K562 (cell line): ENCODE measurements at regions not wholly inside any gene's neighbourhood (a gene's known extent, or its start where the extent isn't known, plus 50 kb on each side); places are given as distances from the start of the nearest gene placed in this dataset.

ENCODE experiments used
- ATF1 ChIP-seq, 2 experiments: fragments of 450-650 bp in 1 of 2; IDR thresholded peaks; 2 replicates each; pipeline ENCODE4 v1.6.1; 2016; ENCODE audit warnings: missing compliant biosample characterization in 1 of 2, missing genetic modification characterization in 1 of 2
- CEBPB ChIP-seq: fragments of 450-650 bp; IDR thresholded peaks from 2 replicates; pipeline ENCODE4 v1.6.1; 2016; ENCODE audit warnings: missing genetic modification characterization, missing compliant biosample characterization
- HCFC1 ChIP-seq: IDR thresholded peaks from 2 replicates; pipeline ENCODE4 v1.6.1; 2012; ENCODE audit warnings: low read depth, low read length, improper control_type of control experiment
- LCOR ChIP-seq: sonication (generic); formaldehyde crosslinking; IDR thresholded peaks from 2 replicates; pipeline ENCODE4 v1.8.0; 2022; ENCODE audit warnings: mild to moderate bottlenecking, missing genetic modification reagents
- MAFF ChIP-seq: IDR thresholded peaks from 2 replicates; pipeline ENCODE4 v1.6.1; 2012; ENCODE audit warnings: low read length, improper control_type of control experiment
- TF ChIP-seq, protein P1 (sequence below), 3 experiments: IDR thresholded peaks in 2 of 3; conservative IDR thresholded peaks in 1 of 3; 2 replicates each; pipeline ENCODE4 v1.5.1; 2011 to 2012; ENCODE audit warnings: low read length in 3 of 3, mild to moderate bottlenecking in 3 of 3, control low read depth in 2 of 3, improper control_type of control experiment in 1 of 3, inconsistent platforms in 1 of 3, low read depth in 1 of 3, mixed read lengths in 1 of 3, moderate library complexity in 1 of 3; ENCODE audit not compliant: insufficient read depth in 2 of 3

DNA sequence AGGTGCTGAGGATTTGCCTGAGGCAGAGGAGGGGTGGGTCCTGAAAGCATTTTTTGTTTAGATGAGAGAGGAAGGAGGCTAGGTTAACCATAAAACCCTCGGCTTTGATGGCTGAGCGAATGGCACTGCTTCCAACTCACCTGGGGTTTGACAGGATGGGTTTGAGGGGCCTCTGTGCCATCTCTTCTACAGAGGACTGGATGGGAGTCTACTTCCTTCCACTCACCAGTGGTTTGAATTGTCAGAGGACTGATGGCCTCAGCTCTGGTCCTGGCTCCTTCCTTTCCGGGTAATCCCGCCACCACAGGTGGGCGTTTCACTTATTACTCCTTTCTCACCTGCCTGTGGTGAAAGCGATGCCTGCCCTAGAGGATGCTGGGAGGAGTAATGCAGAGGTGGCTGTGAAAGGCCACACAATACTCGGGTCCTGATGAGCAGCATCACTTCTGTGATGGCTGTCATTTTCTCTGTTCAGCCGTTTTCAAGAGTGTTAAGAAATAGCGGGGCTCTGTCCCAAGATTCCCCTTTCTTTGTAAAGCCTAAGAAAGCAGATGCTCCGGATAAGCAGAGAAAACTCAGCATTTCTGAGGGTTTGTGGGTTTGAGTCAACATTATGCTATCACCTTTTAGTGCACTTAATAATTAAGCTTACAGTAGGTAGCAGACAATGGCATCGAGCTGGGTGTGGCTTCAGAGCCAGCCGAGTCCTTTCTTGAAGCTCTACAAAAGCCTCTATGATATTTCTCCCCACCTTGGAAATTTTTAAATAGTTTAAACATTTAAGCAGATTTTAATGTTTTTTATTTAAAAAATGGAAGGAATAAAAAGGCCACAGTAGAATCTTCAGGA, 220.7 kb downstream of the HLX start:
- TF ChIP-seq ATF1 (CRISPR knock-in tag; IDR thresholded peaks at IDR 0.05) (no peak), ATF1 (tag; IDR thresholded peaks at IDR 0.05) (no peak), LCOR (no peak), MAFF (no peak), CEBPB (tag) (no peak), HCFC1 (no peak)
- TF ChIP-seq, protein P1, sequence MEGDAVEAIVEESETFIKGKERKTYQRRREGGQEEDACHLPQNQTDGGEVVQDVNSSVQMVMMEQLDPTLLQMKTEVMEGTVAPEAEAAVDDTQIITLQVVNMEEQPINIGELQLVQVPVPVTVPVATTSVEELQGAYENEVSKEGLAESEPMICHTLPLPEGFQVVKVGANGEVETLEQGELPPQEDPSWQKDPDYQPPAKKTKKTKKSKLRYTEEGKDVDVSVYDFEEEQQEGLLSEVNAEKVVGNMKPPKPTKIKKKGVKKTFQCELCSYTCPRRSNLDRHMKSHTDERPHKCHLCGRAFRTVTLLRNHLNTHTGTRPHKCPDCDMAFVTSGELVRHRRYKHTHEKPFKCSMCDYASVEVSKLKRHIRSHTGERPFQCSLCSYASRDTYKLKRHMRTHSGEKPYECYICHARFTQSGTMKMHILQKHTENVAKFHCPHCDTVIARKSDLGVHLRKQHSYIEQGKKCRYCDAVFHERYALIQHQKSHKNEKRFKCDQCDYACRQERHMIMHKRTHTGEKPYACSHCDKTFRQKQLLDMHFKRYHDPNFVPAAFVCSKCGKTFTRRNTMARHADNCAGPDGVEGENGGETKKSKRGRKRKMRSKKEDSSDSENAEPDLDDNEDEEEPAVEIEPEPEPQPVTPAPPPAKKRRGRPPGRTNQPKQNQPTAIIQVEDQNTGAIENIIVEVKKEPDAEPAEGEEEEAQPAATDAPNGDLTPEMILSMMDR (IDR thresholded peaks at IDR 0.05 in 2 of 3, conservative IDR thresholded peaks at IDR 0.05 in 1 of 3; ENCODE audit: insufficient read depth in 2 of 3, low read depth in 1 of 3, low read length in 3 of 3): no peak
